Glutamatergic neuron (in vitro differentiated cells): ENCODE measurements at regions not wholly inside any gene's neighbourhood (a gene's known extent, or its start where the extent isn't known, plus 50 kb on each side); places are given as distances from the start of the nearest gene placed in this dataset.

Experiments used
- DNase-seq: peaks from one replicate; pipeline ENCODE4 v3.0.0; 2022
- H3K27ac Mint-ChIP-seq: one replicate; pipeline ENCODE4 v1.8.0; 2020; ENCODE audit warnings: mild to moderate bottlenecking, mixed read lengths, inconsistent platforms; ENCODE audit not compliant: unreplicated experiment
- H3K27me3 Mint-ChIP-seq: one replicate; pipeline ENCODE4 v1.8.0; 2020; ENCODE audit warnings: mild to moderate bottlenecking, moderate library complexity, mixed read lengths, inconsistent platforms; ENCODE audit not compliant: unreplicated experiment
- H3K36me3 Mint-ChIP-seq: one replicate; pipeline ENCODE4 v1.8.0; 2020; ENCODE audit warnings: mild to moderate bottlenecking, mixed read lengths, inconsistent platforms; ENCODE audit not compliant: unreplicated experiment
- H3K4me1 Mint-ChIP-seq: one replicate; pipeline ENCODE4 v1.8.0; 2020; ENCODE audit warnings: mild to moderate bottlenecking, low read depth, mixed read lengths, inconsistent platforms; ENCODE audit not compliant: unreplicated experiment
- H3K4me3 Mint-ChIP-seq: one replicate; pipeline ENCODE4 v1.8.0; 2020; ENCODE audit warnings: mild to moderate bottlenecking, mixed read lengths, inconsistent platforms; ENCODE audit not compliant: unreplicated experiment
- H3K9me3 Mint-ChIP-seq: one replicate; pipeline ENCODE4 v1.8.0; 2020; ENCODE audit warnings: mild to moderate bottlenecking, moderate library complexity, mixed read lengths, inconsistent platforms; ENCODE audit not compliant: unreplicated experiment
- TF ChIP-seq, protein P1 (sequence below): fragments of 200-600 bp; sonication (generic); IDR thresholded peaks from one replicate; pipeline ENCODE4 v1.5.0; 2021; ENCODE audit not compliant: partially characterized antibody, unreplicated experiment

DNA sequence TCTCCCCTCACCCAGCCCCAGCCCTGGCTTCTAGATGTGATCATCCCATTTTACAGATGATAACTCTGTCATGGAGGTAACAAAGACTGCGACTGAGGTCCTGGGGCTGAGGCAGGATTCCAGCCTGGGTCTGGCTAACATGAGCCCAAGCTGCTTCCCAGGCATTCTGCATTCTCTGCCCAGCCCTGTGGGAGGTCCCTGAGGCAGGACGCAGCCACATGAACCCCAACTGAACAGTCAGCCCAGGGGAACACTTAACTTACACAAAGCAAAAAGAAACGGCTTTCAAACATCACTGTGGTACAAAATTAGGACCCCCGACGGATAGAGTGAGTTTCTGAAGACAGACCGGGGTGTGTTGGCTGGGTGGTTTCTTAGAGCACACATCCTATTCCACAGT lies 135.3 kb downstream of the ACKR3 start:
- Mint-ChIP-seq H3K27ac (no peak overlapping the region), H3K9me3 (no peaks in the 10 kb centered on the region), H3K4me3 (no peak overlapping the region), H3K4me1 (peaks cover 4% of the 10 kb centered on the region), H3K36me3 (no peaks in the 10 kb centered on the region), H3K27me3 (peaks cover 11% of the 10 kb centered on the region)
- DNase-seq, result no peak
- TF ChIP-seq, protein P1, sequence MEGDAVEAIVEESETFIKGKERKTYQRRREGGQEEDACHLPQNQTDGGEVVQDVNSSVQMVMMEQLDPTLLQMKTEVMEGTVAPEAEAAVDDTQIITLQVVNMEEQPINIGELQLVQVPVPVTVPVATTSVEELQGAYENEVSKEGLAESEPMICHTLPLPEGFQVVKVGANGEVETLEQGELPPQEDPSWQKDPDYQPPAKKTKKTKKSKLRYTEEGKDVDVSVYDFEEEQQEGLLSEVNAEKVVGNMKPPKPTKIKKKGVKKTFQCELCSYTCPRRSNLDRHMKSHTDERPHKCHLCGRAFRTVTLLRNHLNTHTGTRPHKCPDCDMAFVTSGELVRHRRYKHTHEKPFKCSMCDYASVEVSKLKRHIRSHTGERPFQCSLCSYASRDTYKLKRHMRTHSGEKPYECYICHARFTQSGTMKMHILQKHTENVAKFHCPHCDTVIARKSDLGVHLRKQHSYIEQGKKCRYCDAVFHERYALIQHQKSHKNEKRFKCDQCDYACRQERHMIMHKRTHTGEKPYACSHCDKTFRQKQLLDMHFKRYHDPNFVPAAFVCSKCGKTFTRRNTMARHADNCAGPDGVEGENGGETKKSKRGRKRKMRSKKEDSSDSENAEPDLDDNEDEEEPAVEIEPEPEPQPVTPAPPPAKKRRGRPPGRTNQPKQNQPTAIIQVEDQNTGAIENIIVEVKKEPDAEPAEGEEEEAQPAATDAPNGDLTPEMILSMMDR, result no peak

DNA sequence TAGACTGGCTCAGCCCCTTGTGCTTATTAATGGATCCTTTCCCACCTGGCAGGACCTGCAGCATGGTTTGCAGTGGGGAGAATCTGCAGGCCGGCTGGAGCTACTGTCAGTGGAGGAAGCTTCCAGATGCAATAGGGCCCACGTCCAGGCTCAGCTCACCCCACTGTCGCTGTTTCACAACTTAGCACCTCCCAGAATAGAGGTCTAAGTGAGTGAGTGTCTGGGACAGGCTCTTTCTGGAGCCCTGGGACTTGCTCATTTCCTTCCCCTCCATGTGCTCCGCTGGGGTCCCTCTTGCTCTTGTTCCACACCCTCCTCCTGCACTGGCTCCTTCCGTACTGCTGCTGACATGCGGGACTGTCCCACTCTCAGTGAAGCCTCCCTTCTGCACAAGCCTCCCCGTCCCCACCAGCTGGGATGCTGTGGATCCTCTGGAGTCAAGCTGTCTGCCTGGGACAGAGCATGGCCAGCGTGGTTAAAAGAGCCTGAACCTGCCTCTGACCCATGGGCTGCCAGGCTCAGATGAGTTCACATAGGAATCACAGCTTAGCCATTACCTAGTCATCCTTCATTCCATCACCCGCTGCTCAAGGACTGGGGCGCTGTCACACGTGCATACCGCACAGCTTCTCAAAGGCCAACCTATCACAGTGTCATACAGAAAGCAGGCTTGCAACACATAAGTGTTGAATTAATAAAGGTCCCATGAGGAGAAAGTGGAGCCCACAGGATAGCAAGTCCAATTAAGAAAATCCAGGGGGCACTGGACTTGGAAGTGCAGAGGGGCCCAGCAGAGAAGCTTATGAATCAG lies 135.9 kb downstream of the ACKR3 start:
- Mint-ChIP-seq H3K9me3 (no peaks in the 10 kb centered on the region), H3K27ac (no peak overlapping the region), H3K27me3 (peaks cover 9% of the 10 kb centered on the region), H3K4me1 (peaks cover 4% of the 10 kb centered on the region), H3K36me3 (no peaks in the 10 kb centered on the region), H3K4me3 (no peak overlapping the region)
- TF ChIP-seq, protein P1, result no peak
- DNase-seq, result no peak

- Mint-ChIP-seq H3K36me3 (no peaks in the 10 kb centered on the region), H3K27me3 (peaks cover 5% of the 10 kb centered on the region), H3K9me3 (no peaks in the 10 kb centered on the region), H3K4me3 (no peak overlapping the region), H3K27ac (no peak overlapping the region), H3K4me1 (peaks cover 4% of the 10 kb centered on the region)
- no peak for DNase-seq
- TF ChIP-seq, protein P1, result no peak
Observed at GRCh38 chr2:236706288-236706687, 136.7 kb downstream of the ACKR3 start.

DNA sequence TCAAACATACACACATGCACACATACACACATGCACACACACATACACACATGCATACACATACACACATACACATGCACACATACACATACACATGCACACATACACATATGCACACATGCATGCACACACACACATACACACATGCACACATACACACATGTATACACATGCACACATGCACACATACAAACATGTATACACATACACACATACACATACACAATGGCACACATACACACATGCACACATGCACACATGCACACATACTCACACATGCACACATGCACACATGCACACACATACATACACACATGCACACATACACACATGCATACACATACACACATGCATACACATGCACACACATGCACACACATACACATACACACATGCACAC lies 137.2 kb downstream of the ACKR3 start:
- H3K4me3 Mint-ChIP-seq, result no peak overlapping the region
- H3K27ac Mint-ChIP-seq, result no peak overlapping the region
- peaks cover 4% of the 10 kb centered on the region for H3K4me1 Mint-ChIP-seq
- H3K36me3 Mint-ChIP-seq, result no peaks in the 10 kb centered on the region
- peaks cover 4% of the 10 kb centered on the region for H3K27me3 Mint-ChIP-seq
- H3K9me3 Mint-ChIP-seq, result no peaks in the 10 kb centered on the region
- DNase-seq, result no peak
- TF ChIP-seq, protein P1, result no peak

- no peak for DNase-seq
- H3K27me3 Mint-ChIP-seq, result peaks cover 2% of the 10 kb centered on the region
- no peak overlapping the region for H3K27ac Mint-ChIP-seq
- H3K4me1 Mint-ChIP-seq, result no peaks in the 10 kb centered on the region
- H3K36me3 Mint-ChIP-seq, result no peaks in the 10 kb centered on the region
- H3K9me3 Mint-ChIP-seq, result no peaks in the 10 kb centered on the region
- H3K4me3 Mint-ChIP-seq, result no peak overlapping the region
- TF ChIP-seq, protein P1, result no peak
Observed at GRCh38 chr2:236711440-236711839, 141.8 kb downstream of the ACKR3 start.
